GM23338 (cell line): ENCODE measurements at regions not wholly inside any gene's neighbourhood (a gene's known extent, or its start where the extent isn't known, plus 50 kb on each side); places are given as distances from the start of the nearest gene placed in this dataset.

ENCODE experiments used
- ATAC-seq: fragments of 200-7000 bp; cut with Tn5 transposase; 3 replicates; pipeline ENCODE4 v1.9.1; 2020
- DNase-seq: peaks from one replicate; pipeline ENCODE4 v3.0.0-alpha.2; 2015; ENCODE audit warnings: low spot score
- H2AFZ ChIP-seq: fragments of 200-600 bp; sonication (generic); 2 replicates; pipeline ENCODE4 v1.8.0; 2016; ENCODE audit warnings: antibody characterized with exemption, mild to moderate bottlenecking, moderate library complexity
- H3F3A ChIP-seq: fragments of 200-600 bp; sonication (generic); replicated peaks from 2 replicates; pipeline ENCODE4 v1.8.0; 2017; ENCODE audit warnings: antibody characterized with exemption, mixed run types, low read depth
- H3K27ac ChIP-seq: fragments of 200-600 bp; sonication (generic); 2 replicates; pipeline ENCODE4 v1.6.1; 2016; ENCODE audit warnings: low read depth
- H3K27me3 ChIP-seq: fragments of 200-600 bp; sonication (generic); 2 replicates; pipeline ENCODE4 v1.8.0; 2016; ENCODE audit warnings: mild to moderate bottlenecking, mixed run types, moderate library complexity; ENCODE audit not compliant: insufficient read depth
- H3K36me3 ChIP-seq: fragments of 200-600 bp; sonication (generic); 2 replicates; pipeline ENCODE4 v1.8.0; 2016; ENCODE audit warnings: mild to moderate bottlenecking; ENCODE audit not compliant: insufficient read depth
- H3K4me1 ChIP-seq: fragments of 200-600 bp; sonication (generic); 2 replicates; pipeline ENCODE4 v1.8.0; 2016; ENCODE audit warnings: mild to moderate bottlenecking, moderate library complexity; ENCODE audit not compliant: insufficient read depth
- H3K4me2 ChIP-seq: fragments of 200-600 bp; sonication (generic); 2 replicates; pipeline ENCODE4 v1.7.1; 2017; ENCODE audit warnings: mixed run types
- H3K4me3 ChIP-seq: fragments of 200-600 bp; sonication (generic); 2 replicates; pipeline ENCODE4 v1.6.1; 2016; ENCODE audit warnings: mixed run types
- H3K79me2 ChIP-seq: fragments of 200-600 bp; sonication (generic); replicated peaks from 2 replicates; pipeline ENCODE4 v1.8.0; 2017; ENCODE audit warnings: mild to moderate bottlenecking; ENCODE audit not compliant: insufficient read depth
- H3K9me2 ChIP-seq: fragments of 200-600 bp; sonication (generic); 2 replicates; pipeline ENCODE4 v1.8.0; 2017; ENCODE audit not compliant: insufficient read depth
- H4K20me1 ChIP-seq: fragments of 200-600 bp; sonication (generic); replicated peaks from 2 replicates; pipeline ENCODE4 v1.8.0; 2017; ENCODE audit warnings: mild to moderate bottlenecking; ENCODE audit not compliant: insufficient read depth
- H3K27ac Mint-ChIP-seq: 2 replicates; pipeline ENCODE4 v1.8.0; 2020; ENCODE audit warnings: inconsistent platforms, mild to moderate bottlenecking, moderate library complexity, mixed read lengths
- H3K27me3 Mint-ChIP-seq: 3 replicates; pipeline ENCODE4 v1.8.0; 2022; ENCODE audit warnings: low read depth, mild to moderate bottlenecking, moderate library complexity, mixed read lengths, inconsistent platforms; ENCODE audit not compliant: insufficient read depth, poor library complexity
- H3K36me3 Mint-ChIP-seq: 3 replicates; pipeline ENCODE4 v1.8.0; 2021; ENCODE audit warnings: low read depth, mild to moderate bottlenecking, inconsistent platforms, moderate library complexity, mixed read lengths
- H3K4me1 Mint-ChIP-seq: 3 replicates; pipeline ENCODE4 v1.8.0; 2020; ENCODE audit warnings: mild to moderate bottlenecking, inconsistent platforms, mixed read lengths
- H3K4me3 Mint-ChIP-seq: 3 replicates; pipeline ENCODE4 v1.8.0; 2021; ENCODE audit warnings: moderate library complexity, mild to moderate bottlenecking, inconsistent platforms, mixed read lengths
- H3K9me3 Mint-ChIP-seq: 3 replicates; pipeline ENCODE4 v1.8.0; 2020; ENCODE audit warnings: moderate library complexity, mild to moderate bottlenecking, inconsistent platforms, mixed read lengths
- EZH2phosphoT487 ChIP-seq: fragments of 200-600 bp; sonication (generic); IDR thresholded peaks from one replicate; pipeline ENCODE4 v1.8.1; 2018; ENCODE audit warnings: antibody characterized with exemption; ENCODE audit not compliant: unreplicated experiment
- REST ChIP-seq: IDR thresholded peaks from one replicate; pipeline ENCODE4 v1.6.1; 2018; ENCODE audit warnings: antibody characterized with exemption; ENCODE audit not compliant: unreplicated experiment
- STAT1 ChIP-seq: IDR thresholded peaks from one replicate; pipeline ENCODE4 v1.6.1; 2016; ENCODE audit warnings: antibody characterized with exemption; ENCODE audit not compliant: unreplicated experiment
- ZNF462 ChIP-seq: fragments of 250-450 bp; sonication (Bioruptor Pico); IDR thresholded peaks from 2 replicates; pipeline ENCODE4 v1.5.0; 2020; ENCODE audit warnings: mild to moderate bottlenecking, moderate library complexity

- no peaks in the 10 kb centered on the region for H3K27me3 ChIP-seq
- no peak overlapping the region for H3K4me3 ChIP-seq
- Mint-ChIP-seq H3K4me3 (no peak overlapping the region), H3K27ac (no peak overlapping the region), H3K27me3 (no peaks in the 10 kb centered on the region), H3K36me3 (no peaks in the 10 kb centered on the region), H3K4me1 (peaks cover 6% of the 10 kb centered on the region), H3K9me3 (peaks cover 3% of the 10 kb centered on the region; the same call in 2 of the 3 replicates)
- no peaks in the 10 kb centered on the region; the same call in none of the 2 replicates for H3K9me2 ChIP-seq
- TF ChIP-seq REST (no peak), ZNF462 (CRISPR knock-in tag) (no peak), EZH2phosphoT487 (no peak), STAT1 (no peak)
- no peak overlapping the region for H3K4me2 ChIP-seq
- H3K4me1 ChIP-seq, result no peaks in the 10 kb centered on the region; the same call in 1 of the 2 replicates
- ATAC-seq (no peak), DNase-seq (no peak)
- no peak overlapping the region; the same call in 1 of the 2 replicates for H2AFZ ChIP-seq
- H3F3A ChIP-seq, result no peaks in the 10 kb centered on the region
- 0 out of 2 replicates have a peak, but pooled peaks cover under 1% of the 10 kb centered on the region for H3K36me3 ChIP-seq
- no peaks in the 10 kb centered on the region for H3K79me2 ChIP-seq
- H4K20me1 ChIP-seq, result no peaks in the 10 kb centered on the region
- H3K27ac ChIP-seq, result no peak overlapping the region
Measured at GRCh38 chr6:86724695-86725094, 212.6 kb upstream of the HTR1E start.
